GM21786 (cell line): ENCODE measurements at regions not wholly inside any gene's neighbourhood (a gene's known extent, or its start where the extent isn't known, plus 50 kb on each side); places are given as distances from the start of the nearest gene placed in this dataset.

Experiments used
- ATAC-seq: cut with Tn5 transposase; IDR thresholded peaks from one replicate; pipeline ENCODE4 v1.9.1; 2021; ENCODE audit not compliant: unreplicated experiment

GRCh38 chr3:66133050-66133757, 87.6 kb upstream of the SLC25A26 start:
- no peak for ATAC-seq

- no peak for ATAC-seq
Observed at GRCh38 chr3:66128623-66129022, 89.9 kb upstream of the MAGI1 start.

- no peak for ATAC-seq
Observed at GRCh38 chr3:66121318-66121717, 82.6 kb upstream of the MAGI1 start.

GRCh38 chr3:66115858-66116654, 77.3 kb upstream of the MAGI1 start:
- ATAC-seq = no peak

- ATAC-seq = no peak
Observed at GRCh38 chr3:66113542-66113941, 74.8 kb upstream of the MAGI1 start.

GRCh38 chr3:66110840-66111239, 72.1 kb upstream of the MAGI1 start:
- ATAC-seq = no peak

GRCh38 chr3:66107855-66108254, 69.1 kb upstream of the MAGI1 start:
- no peak for ATAC-seq

GRCh38 chr3:66106788-66107187, 68.1 kb upstream of the MAGI1 start:
- no peak for ATAC-seq

GRCh38 chr3:66104535-66104934, 65.8 kb upstream of the MAGI1 start:
- no peak for ATAC-seq

- ATAC-seq = no peak
Observed at GRCh38 chr3:66103729-66104128, 65.0 kb upstream of the MAGI1 start.

GRCh38 chr3:66101901-66102300, 63.2 kb upstream of the MAGI1 start:
- ATAC-seq = no peak

GRCh38 chr3:66099541-66100065, 60.9 kb upstream of the MAGI1 start:
- ATAC-seq = no peak

GRCh38 chr3:66098436-66098835, 59.7 kb upstream of the MAGI1 start:
- ATAC-seq = no peak

GRCh38 chr3:66097647-66098046, 58.9 kb upstream of the MAGI1 start:
- no peak for ATAC-seq

GRCh38 chr3:66095295-66096001, 56.7 kb upstream of the MAGI1 start:
- no peak for ATAC-seq

- no peak for ATAC-seq
Observed at GRCh38 chr3:66093981-66094380, 55.3 kb upstream of the MAGI1 start.

GRCh38 chr3:66092175-66092995, 53.7 kb upstream of the MAGI1 start:
- ATAC-seq = no peak
